RCC 7860 (cell line): ENCODE measurements at regions not wholly inside any gene's neighbourhood (a gene's known extent, or its start where the extent isn't known, plus 50 kb on each side); places are given as distances from the start of the nearest gene placed in this dataset.

Source experiments
- DNase-seq: peaks from one replicate; pipeline ENCODE4 v3.0.0-alpha.2; 2015; ENCODE audit warnings: low spot score
- FAIRE-seq: peaks from 2 replicates; lab custom pipeline; 2012; peaks lifted over from hg19 to GRCh38; lab: Jason Lieb, UNC

DNA sequence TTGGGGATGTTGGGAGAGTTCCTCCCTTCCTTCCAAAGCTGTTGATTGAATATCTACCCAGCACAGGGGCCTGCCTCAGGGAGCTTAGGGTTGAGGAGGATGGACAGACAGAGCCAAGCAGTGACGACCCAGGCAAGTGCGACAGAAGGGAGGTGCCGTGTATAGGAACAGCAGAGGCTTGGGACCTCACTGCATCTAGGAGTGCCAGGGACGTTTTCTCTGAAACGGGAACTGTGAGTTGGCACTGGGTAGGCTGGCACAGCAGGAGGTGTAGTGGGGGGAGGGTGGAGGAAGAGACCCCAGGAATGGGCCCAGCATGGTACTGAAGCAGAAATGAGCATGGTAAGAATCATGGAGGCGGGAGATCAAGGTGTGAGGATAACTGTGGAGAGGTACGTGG is 55.3 kb upstream of the MGMT start:
- FAIRE-seq (no peak), DNase-seq (no peak)

DNA sequence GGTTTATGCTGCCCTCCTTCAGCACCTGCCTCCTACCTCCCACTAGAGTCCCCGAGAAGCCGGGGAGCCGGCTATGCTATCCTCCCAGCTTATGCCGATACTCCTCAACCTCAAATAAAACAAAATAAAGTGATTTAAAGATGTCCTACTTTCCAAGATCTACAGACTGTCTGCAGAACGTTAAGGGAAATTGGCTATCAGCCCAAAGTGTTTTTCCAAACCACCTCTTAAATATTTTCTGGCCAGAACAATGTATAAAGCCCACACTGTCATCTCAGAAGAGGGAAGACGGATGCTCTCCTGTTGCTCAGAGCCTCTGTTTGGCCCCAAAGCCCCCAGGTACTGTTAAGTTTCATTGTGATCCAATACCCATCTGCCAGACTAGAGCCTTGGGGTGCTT is 54.0 kb upstream of the MGMT start:
- no peak for FAIRE-seq
- no peak for DNase-seq

DNA sequence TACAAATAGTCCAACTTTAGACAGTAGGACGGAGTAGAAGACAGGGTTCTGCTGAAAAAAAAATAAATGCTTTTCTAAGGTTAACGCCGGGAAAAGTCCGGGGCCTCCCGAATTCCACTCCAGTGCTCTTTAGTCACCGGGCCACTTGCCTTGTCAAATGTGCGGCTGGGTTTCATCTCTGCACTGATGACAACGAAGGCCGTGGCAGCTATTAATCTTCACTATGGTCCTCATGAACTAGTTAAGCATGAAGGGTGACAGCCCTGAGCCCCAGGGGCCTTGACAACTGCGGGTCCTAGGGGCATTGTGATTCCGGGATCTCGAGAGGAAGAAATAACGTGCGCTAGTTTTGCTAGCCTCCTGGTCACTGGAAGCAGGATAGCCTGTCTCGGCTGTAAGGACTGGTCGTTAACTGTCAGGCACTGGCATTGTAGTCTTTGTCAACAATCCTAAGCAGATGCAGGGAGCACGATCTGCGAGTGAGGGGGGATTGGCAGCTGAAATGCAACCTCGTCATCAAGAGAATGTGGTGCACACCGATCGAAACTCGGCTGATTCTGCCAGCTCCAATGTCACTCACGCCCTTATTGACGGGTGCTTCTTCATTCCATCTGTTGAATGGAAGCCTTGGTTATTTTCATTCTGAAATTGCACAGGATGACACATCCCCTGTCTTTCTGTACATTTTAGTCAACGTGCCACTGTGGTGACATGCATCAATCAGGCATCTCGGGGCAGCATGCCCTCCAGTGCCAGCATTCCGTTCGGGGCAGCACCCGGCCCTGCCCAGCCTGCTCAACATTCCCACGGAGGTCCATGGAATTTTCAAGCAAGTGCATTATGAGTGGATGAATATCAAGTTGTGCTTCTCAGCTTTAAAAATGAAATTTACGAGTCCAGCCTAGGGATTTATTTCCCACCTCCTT is 51.6 kb upstream of the MGMT start:
- FAIRE-seq (no peak), DNase-seq (no peak)

DNA sequence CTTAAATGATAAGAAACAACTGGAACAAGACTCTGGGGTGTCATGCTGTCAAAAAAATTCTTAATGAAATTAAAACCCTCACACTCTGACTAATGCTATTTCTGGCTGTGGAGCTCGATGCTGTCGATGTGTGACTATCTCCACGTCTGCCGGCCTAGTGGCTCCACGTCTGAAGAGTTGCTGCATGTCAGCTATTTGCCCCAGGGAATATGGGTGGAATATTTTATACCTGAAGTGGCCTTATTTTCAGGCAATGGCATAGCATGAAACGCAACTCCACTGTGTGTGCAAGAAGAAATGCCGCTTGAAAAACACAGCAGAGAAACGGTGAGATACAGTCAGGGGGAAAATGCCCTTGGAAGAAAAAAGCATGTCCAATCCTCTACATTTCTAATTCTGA is 50.9 kb upstream of the MGMT start:
- FAIRE-seq (no peak), DNase-seq (no peak)

DNA sequence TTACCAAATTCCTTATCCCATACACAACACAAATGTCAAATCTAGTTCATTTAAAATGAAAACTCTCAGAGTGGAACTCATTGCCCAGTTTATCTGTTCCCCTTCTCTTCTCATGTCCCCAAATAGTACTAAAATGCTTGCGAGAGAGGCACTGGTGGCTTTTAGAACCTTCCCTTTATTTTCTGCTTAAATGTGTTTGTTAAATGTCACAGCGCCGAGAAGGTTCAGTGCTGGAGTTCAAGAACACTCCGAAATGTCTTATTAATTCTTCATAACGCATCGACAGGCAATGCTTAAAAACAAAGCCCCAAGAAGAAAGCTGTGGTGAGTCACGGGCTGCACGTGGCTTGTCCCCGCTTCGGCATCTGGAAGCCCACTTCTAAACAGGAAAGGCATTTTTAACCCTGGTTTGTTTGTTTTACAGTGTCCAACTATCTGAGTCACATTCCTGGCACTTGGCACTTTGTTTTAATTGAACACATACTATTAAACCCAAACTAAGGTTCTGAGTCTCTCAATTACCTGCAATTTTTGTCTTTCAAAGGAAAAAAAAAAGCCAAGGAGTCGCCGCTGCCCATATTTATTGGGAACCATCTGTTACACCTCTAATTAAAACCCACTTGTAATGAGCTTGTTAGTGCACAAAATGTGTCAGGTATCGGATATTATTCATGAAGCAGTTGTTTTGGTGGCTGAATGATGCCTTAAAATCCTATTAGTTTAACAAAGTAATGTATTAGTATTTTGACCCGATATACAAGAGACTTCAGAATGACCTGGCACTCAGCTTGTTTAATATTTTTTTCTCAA is 49.9 kb upstream of the MGMT start:
- no peak for DNase-seq

More for the DNA sequence above, 49.9 kb upstream of the MGMT start:
- FAIRE-seq = no peak
